GM12864 (cell line): ENCODE measurements at regions not wholly inside any gene's neighbourhood (a gene's known extent, or its start where the extent isn't known, plus 50 kb on each side); places are given as distances from the start of the nearest gene placed in this dataset.

Experiments
- DNase-seq: peaks from one replicate; pipeline ENCODE4 v3.0.0-alpha.2; 2011; ENCODE audit warnings: low read depth
- H3K4me3 ChIP-seq: 2 replicates; pipeline ENCODE4 v1.5.1; 2011; ENCODE audit warnings: mild to moderate bottlenecking, low read depth, low read length, control low read depth
- CTCF ChIP-seq: IDR thresholded peaks from 2 replicates; pipeline ENCODE4 v1.5.1; 2011; ENCODE audit warnings: low read depth, mild to moderate bottlenecking, moderate library complexity, low read length, control low read depth, inconsistent platforms; ENCODE audit errors: missing control alignments

- no peak for TF ChIP-seq CTCF
- no peak for DNase-seq
- H3K4me3 ChIP-seq: no peak overlapping the region
Observed at GRCh38 chr5:54908774-54909525, 76.4 kb downstream of the ESM1 start.

- peak; percentile 57 for TF ChIP-seq CTCF
- DNase-seq: peak; percentile 10
- H3K4me3 ChIP-seq: no peak overlapping the region
Observed at GRCh38 chr5:54905942-54906537, 79.4 kb downstream of the ESM1 start.

- no peak for TF ChIP-seq CTCF
- H3K4me3 ChIP-seq: no peak overlapping the region
- DNase-seq: no peak
Observed at GRCh38 chr5:54905246-54905795, 80.1 kb downstream of the ESM1 start.

GRCh38 chr5:54904425-54904824 lies 81.0 kb downstream of the ESM1 start:
- peak; percentile 29 for TF ChIP-seq CTCF
- DNase-seq: no peak

GRCh38 chr5:54902791-54903473 lies 82.5 kb downstream of the ESM1 start:
- H3K4me3 ChIP-seq: no peak overlapping the region
- DNase-seq: peak; percentile 70
- TF ChIP-seq CTCF: no peak

More at GRCh38 chr5:54904425-54904824, 81.0 kb downstream of the ESM1 start:
- H3K4me3 ChIP-seq: no peak overlapping the region

- no peak for DNase-seq
- TF ChIP-seq CTCF: no peak
- H3K4me3 ChIP-seq: no peak overlapping the region
Observed at GRCh38 chr5:54900984-54901725, 84.2 kb downstream of the ESM1 start.
